ENCODE measurements at regions not wholly inside any gene's neighbourhood (a gene's known extent, or its start where the extent isn't known, plus 50 kb on each side); places are given as distances from the start of the nearest gene placed in this dataset.

DNA sequence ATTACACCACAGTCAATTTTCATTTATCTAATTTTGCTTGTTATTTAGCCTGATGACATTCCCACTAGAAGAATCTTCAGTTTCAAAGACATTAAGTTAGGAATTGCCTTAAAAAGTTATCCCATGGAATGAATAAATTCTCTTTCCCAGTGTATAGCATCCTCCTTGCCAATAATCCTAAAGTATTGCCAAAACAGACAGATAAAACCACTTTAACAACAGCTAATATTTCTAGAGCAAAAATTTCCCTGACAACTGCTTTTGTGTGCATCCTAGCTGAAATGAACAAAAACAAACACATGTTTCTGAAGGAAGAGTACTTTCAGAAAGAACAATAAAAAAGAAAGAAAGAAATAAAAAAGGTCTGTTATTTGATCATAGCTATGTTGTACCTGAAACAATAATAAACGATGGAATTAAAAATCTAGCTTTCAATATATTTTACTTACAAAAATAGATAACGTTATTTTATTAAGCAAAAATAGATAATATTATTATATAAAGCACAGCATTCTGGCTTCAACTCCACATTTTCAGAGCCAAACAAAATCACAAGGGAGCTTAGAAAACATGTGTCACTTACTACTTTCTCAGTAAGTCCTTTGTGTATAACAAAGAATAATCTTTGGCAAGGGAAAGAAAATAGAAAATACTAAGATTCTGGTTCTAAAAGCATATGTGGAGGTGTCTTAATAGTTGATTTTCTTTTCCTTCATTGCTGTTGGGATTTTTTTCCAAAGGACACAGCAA, 939.0 kb upstream of the CRIM1 start:
- DNase-seq: no peak

DNA sequence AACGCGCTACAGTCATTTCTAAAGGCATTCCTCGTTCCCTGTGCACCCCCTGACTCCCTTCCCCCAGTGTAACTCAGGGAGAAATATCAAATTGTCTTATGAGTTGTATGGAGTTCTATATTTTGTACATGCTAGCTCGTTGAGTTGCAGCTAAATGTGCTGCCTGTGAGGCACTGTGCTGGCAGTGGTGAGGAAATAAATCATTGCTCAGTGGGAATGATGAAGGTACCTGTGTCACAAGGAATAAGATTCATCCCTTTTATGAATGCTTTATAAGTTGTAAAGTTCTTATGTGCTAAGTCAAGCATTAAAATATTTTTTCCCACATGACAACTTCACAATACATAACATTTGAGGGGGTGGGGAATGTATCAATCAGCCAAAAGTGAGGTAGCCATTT, 939.6 kb upstream of the CRIM1 start:
- no peak for DNase-seq

DNA sequence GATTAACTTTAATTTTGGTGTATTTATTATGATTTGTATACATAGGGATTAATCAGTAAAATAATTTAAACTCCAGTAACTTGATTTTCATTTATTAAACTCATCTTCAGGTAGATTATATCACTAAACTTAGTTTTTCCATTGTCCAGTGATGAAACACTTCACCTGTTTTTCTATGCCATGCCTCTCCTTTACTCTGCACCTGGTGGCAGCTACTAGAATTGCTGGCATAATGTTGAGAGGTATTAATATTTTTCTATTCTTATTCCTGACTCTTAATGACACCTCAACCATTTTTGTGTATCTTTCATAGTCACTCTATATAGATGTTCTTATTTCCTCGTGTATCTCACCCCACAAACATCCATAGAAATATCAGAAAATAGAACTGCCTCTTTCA, 940.3 kb upstream of the CRIM1 start:
- no peak for DNase-seq

DNA sequence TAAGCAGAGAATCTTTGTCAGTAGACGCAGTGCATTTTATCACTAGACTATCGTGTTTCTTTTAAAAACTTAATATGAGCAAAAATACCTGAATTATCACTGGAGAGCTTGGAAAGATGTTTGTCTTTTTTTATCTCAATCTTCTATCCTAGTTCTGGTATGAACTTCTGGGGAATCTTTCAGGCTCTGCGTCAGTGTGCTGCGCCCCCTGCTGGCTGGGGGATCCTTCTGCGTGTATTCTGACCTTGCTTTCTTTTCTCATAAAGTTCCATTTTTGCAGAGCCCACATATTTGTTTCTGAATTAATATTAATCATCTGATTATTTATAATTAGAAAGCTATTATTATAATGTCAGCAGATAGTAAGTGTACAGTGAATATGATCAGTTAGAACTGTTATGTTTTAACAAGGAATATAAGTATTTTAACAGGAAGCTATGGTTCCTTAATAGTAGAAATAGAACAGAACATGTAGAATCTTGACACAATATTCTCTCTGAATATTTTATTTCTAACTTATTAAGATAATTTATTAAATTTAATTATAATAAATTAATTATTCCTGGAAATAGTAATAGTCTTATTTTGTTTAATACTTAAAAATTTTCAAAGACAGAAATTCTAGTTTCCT, 945.0 kb upstream of the CRIM1 start:
- no peak for DNase-seq

DNA sequence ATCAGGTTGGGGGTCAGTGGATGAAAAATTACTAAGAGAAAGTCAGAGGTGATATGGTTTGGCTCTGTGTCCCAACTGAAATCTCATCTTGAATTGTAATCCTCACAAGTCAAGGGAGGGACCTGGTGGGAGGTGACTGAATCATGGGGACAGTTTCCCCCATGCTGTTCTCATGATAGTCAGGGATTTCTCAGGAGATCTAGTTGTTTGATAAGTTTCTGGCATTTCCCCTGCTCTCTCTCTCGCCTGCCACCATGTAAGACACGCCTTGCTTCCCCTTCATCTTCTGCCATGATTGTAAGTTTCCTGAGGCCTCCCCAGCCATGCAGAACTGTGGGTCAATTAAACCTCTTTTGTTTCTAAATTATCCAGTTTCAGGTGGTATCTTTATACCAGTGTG, 945.8 kb upstream of the CRIM1 start:
- no peak for DNase-seq

DNA sequence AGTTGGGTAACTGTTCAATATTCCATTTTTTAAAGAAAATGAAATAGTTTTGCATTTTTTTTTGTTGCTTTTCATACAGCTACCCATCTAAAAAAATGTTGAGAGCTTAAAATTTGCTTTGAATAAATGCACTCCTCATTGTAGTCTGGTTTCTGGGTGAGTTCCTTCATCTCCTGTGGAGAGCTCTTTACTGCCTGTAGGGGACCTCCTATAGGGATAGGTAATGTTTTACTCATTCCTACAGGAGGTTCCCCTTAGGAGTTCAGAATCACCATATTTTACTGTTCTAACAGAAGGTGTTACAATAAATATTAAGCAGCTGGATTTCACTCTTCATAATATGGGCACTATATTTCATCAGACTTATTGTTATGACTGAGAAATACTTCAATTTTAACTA, 947.3 kb upstream of the CRIM1 start:
- DNase-seq: no peak

DNA sequence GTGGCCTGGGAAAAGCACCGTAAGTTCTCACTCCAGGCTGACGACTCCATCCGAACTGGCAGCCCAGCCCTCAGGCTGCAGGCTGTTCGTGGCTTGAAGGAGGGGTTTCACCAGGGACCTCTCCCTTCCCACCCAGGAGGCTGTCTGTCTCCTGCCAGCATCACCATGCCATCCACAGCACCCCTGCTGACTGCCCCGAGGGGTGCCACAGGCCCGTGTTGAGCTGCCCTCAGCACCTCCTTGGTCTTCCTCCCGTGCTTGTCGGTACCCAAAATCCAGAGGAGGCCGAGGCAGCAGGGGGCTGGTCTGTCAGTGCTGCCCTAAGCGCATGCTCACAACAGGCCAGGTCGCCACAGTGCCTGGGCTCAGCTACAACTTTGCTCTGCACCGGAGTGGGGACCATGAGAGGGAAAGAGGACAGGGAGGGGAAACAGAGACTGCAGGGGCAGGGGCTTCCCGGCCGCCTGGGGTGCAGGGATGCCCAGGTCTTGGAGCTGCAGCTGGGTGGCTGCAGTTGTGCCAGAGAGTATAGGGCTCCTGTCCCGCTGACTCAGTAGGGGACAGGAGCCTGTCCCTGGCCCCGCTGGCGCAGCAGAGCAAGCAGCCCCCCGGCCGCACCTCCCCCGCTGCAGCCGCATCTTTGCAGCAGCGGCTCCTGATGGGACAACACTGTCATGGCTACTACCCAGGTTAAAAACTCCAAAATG, 963.7 kb upstream of the CRIM1 start:
- no peak for DNase-seq

DNA sequence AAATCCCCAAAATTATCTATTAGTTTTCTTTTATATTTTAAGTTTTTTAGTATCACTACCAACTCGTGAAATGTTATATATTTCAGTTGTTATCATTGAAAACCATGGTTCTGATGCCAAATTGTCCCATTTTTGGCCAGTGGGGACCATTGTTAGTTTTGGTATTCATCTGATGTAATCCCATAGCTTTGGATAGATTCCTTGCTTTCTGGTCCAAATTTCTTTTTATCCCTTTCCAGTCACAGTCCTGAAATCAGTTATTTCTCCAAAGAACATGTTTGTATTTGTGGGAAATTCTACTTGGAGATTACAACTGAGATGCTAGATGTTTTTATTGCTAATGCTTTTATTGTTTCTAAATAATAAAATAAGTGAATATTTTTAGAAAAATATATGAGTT, 976.8 kb upstream of the CRIM1 start:
- DNase-seq: no peak

DNA sequence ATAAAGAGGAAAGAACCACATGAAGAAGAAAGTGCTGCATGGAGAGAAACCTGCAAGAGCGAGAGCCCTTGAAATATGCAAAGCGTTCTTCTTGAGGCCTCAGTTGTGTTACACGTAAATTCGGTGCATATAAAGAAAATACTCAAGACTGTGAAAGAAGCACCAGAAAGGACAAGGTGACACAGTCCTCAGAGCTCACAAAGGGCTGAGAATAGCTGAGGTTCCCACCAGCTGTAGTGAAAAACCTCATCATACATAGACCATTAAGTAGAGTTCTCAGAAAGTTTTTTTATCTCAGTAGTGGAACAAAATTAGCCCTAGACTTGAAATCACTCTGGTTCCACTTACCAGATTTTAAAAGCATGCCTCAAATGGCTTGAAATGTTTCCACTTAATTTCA, 980.7 kb upstream of the CRIM1 start:
- DNase-seq: no peak

DNA sequence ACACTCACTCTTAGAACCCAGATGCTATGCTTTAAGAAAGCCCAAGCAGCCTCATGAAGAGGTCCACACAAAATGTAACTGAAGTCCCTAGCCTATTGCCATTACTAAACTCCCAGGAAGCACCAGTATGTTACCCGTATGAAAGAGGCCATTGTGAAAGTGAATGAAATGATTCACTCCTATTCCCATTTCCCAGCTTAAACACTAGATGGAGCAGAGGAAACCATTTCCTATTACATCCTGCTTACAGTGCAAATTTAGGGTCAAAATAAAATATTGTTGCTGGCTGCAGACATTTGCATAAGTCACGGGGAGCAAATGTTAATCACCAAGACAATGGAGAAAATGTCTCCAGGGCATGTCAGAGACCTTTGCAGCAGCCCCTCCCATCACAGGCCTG, 989.7 kb upstream of the CRIM1 start:
- no peak for DNase-seq

DNA sequence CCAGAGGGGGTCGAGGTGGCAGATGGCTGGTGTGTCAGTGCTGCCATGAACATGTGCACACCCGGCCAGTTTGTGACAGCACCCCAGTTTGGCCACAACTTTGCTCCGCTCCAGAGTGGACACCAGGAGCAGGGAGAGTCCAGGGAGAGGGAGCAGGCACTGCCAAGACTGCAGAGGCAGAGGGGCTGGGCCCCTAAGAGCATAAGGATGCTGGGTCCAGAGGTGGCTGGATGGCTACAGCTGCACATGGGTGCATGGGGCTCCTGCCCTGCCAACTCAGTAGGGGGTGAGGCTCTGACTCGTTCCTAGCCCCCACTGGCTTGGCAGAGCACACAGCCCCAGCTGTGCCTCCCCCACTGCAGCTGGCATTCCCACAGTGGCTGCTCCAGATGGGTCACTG, 999.2 kb upstream of the CRIM1 start:
- DNase-seq: no peak

DNA sequence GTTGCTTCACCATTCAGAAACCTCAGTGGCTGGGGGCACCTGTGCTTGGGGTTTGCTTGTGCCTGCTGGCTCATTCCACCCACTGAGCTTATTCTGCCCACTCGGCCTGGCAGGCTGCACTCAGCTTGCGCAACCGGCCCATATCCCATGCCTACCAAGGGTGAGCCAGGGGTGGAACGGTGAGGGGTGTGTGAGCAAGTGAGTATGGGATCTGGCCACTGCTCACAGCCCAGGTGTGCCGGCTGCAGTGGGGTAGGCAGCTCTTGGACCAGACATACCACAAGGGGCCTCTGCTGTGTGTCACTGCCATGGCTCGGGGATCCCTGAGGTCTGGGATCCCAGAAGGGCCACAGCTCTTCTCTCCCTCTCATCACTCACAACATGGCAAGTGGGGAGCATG, 1000.5 kb upstream of the CRIM1 start:
- no peak for DNase-seq

DNA sequence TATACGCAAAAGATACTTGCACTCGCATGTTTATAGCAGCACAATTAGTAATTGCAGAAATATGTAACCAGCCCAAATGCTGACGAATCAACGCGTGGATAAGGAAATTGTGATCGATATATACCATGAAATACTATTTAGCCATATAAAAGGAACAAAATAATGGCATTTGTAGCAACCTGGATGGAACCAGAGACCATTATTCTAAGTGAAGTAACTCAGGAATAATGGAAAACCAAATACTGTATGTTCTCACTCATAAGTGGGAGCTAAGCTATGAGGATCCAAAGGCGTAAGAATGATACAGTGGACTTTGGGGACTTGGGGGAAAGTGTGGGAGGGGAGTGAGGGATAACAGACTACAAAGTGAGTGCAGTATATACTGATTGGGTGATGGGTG, 1008.0 kb upstream of the CRIM1 start:
- DNase-seq: no peak

DNA sequence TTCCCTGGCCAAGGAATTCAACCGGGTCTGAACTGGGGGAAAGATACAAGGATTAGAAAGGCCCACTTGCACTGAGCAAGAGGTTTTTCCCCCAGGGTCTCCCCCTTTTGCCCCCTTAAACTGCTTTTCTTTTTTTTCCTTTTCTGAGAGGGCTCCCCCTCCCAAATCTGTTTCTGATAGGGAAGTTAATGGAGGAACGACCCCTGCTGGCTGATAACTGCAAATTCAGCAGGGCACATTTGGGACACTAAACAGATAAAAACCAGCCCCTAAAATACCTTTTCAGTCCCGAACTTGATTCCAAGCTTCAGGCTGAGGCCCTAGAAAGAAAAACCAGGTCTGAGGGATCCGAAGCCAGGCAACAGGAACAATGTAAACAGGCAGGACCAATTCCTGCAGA, 1012.4 kb upstream of the CRIM1 start:
- no peak for DNase-seq

DNA sequence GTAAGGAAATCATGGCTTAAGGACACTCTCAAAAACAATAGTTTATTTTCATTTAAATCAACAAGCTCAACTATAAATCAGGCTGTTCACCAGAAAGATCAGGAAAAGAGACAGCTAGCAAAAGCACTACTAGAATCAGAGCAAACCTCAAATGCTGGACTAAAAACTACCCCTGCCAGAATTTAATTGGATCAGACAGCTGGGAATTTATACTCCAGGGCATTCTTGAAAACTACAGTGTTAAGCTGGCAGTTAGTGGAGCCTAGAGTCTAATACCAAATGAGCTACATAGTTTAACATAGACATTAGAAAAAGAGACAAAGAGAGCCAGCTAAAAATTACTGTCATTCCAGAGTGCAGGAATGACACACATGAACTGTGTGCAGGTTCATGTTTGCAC, 1016.4 kb upstream of the CRIM1 start:
- DNase-seq: no peak

DNA sequence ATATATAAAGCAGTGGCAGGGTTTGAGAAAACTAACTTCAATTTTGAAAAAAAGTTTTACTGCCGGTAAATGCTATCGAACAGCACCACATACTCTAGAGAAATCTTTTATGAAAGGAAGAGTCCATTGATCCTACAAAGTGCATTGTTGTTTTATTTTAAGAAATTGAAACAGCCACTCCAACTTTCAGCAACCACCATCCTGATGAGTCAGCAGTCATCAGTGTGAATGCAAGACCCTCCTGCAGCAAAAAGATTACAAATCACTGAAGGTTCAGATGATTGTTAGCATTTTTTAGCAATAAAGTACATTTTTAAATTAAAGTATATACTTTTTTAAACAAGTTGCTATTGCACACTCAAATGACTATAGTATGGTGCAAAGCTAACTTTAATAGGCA, 1017.7 kb upstream of the CRIM1 start:
- DNase-seq: no peak

DNA sequence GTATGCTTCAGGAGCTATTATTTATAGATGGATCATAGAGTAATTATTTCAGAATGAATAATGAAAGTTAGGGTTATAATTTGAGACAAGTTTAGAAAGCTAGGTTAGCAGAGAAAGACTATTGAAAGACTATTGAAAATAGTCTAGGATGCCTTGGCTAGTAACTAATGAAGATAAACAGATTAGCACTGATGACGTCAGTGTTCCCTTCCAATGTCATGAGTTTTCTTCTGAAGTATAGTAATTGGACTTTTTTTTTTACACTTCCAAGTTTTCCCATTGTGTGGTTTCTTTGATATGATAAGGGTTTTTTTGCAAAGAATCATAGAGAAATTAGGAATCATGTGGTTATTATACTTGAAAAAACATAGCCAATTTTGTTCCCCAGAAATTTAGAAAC, 1041.5 kb upstream of the CRIM1 start:
- no peak for DNase-seq

DNA sequence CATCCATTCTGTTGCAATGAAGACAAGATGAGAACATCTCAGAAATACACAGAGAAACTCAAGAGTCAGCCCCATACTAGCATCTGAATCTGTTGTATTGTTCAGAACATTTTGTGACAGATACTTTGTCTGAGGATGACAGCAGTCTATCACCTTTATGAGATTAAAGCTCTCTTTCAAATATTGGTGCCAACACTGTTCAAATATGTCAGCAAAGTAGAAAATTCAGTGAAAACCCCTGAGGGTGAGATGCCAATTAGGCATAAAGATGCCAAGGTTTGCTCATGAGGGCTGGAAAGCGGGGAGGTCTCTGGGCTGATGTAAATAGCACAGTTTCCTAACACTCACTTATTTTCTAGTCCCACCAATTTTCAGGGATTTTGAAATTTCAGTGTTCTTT, 1054.2 kb upstream of the CRIM1 start:
- no peak for DNase-seq

DNA sequence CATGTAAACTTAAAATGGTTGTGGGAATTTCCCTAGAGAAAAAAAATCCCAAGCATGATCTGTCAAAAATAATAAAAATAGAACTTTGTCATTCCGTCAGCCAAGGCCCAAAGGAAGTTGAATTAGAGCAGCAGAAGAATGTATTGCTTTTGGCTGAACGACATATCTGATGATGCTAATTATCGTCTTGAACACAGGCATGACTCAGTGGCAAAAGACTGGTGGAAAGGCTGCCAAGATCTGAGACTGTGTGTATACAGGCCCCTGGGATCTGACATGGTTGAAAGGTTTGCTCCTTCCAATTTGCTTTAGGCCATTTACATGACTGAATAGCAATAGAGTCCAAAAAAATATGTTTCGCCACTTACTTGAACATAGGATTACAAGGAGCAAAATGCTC, 1057.1 kb upstream of the CRIM1 start:
- no peak for DNase-seq

DNA sequence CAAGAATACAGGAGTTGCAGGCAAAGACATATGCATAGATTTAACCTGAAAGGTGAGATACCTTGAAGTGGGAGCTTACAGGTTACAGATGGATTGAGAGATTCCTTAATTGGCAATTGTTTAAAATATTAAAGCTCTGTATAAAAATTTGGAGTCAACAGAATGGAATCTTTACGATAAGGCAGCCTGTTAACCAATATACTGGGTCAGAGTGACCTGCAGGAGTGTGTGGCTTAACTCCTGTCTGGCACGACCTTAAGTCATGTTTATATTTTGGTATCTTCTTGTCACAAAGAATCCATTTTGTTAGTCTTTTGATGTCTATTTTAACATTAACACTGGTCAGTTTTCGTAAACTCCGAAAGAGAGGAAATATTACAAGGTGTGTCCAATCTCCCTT, 1058.2 kb upstream of the CRIM1 start:
- DNase-seq: no peak

DNA sequence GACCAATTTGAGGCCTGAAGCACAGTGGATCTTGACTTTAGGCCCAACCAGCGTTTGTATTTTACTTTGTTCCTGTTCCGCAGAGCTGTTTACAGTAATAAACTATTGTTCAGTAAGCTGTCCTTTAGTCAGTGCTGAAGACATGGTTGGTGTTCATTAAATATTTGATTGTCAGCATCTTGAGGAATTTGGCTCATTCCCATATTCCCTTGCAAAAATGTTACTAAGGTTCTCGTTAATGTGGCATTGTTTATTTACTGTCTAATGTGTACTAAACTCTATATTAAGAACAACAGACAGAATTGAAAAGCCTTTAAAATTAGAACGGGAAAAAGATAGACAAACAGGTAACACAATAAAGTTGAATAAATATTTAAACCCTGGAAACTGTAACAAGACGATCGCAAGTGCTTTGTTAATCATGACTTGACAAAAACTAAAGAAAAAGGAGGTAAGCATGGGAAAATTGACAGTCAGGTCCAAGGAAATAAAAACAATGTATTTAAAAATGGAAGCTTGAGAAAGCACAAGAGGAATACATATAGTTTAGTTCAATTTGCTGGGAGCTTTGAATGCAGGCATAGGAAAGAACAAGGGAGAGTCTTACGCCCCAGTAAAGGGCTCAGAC, 1060.8 kb upstream of the CRIM1 start:
- DNase-seq: no peak

DNA sequence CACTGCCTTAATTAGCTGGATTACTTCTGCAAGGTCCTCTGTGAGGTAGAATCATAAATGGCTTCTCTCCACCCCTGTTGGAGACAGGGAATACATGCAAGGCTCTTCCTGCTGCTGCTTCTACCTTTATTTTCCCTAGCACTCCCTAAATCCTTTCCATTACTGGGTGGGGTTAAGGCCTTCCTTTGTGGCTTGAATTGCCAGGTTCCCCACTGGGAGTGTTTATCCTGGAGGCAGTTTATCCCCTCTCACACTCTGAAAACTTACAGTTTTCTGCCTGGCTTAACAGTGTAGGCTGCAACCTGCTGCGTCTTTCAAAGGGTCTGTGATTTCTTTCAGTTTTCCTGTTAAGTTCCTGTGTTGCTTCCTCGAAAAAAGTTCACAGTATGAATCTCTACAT, 1062.3 kb upstream of the CRIM1 start:
- no peak for DNase-seq

DNA sequence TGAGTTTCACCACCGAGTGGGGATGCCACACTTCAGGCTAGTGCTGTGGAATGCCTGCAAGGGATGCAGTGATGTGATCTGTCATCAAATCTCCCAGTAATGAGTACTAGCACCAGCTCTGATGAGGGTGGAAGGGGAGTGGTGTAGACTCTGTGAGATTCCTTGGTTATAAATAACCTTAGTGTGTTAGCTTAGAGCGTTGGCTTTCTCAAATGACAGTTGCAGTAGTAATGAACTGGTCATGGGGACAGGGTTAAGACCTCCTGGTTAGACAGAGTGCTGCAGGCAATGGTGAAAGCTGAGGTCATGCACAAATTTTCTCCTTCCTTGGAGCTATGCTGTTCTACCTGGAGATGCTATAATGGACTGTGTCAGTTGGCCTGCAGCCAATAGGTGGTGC, 1063.4 kb upstream of the CRIM1 start:
- no peak for DNase-seq

DNA sequence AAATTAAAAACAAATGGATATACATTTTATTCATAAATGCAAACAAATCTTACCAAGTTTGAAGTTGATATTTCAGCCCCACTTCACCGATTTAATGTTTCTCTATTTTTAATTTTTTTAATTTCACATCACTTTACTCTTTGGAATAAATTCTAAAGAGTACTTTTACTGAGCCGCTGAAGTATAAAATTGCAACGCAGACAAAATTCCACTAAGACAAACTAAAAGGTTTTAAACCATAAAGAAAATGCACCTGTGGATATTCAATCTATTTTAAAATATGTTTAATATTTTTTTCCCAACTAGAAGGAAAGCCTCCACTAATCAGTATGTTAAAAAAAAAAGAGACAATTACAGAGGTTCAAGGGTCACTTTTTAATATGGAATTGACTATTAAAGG, 1073.9 kb upstream of the CRIM1 start:
- no peak for DNase-seq

Measured in NCI-H2029 treated with DMSO at 0.1 percent for 48 hours (cell line).